Renal cortical epithelial cell (primary cell): ENCODE measurements at regions not wholly inside any gene's neighbourhood (a gene's known extent, or its start where the extent isn't known, plus 50 kb on each side); places are given as distances from the start of the nearest gene placed in this dataset.
A peak's percentile ranks its signal among the peaks of the same experiment; 100 is the strongest.

Experiments
- DNase-seq: peaks from one replicate; pipeline ENCODE4 v3.0.0-alpha.2; 2011; ENCODE audit warnings: low read depth

- no peak for DNase-seq
These were observed 266.1 kb upstream of the TMTC4 start for GRCh38 chr13:100940658-100941057.

- no peak for DNase-seq
These were observed 259.2 kb upstream of the TMTC4 start for GRCh38 chr13:100933841-100934240.

- DNase-seq: no peak
These were observed 248.0 kb upstream of the TMTC4 start for GRCh38 chr13:100922599-100922998.

- no peak for DNase-seq
These were observed 246.5 kb upstream of the TMTC4 start for GRCh38 chr13:100921139-100921538.

- no peak for DNase-seq
These were observed 242.4 kb upstream of the TMTC4 start for GRCh38 chr13:100917011-100917410.

- no peak for DNase-seq
These were observed 238.5 kb upstream of the TMTC4 start for GRCh38 chr13:100913143-100913542.

- no peak for DNase-seq
These were observed 229.8 kb upstream of the TMTC4 start for GRCh38 chr13:100904293-100904976.

- DNase-seq: no peak
These were observed 225.2 kb upstream of the TMTC4 start for GRCh38 chr13:100899720-100900316.

- DNase-seq: no peak
These were observed 223.8 kb upstream of the TMTC4 start for GRCh38 chr13:100898431-100898830.

- no peak for DNase-seq
These were observed 221.1 kb upstream of the TMTC4 start for GRCh38 chr13:100895651-100896050.

GRCh38 chr13:100892981-100893380 lies 218.4 kb upstream of the TMTC4 start:
- DNase-seq: no peak

GRCh38 chr13:100890645-100891044 lies 216.1 kb upstream of the TMTC4 start:
- no peak for DNase-seq

- DNase-seq: peak; percentile 88
These were observed 213.1 kb upstream of the TMTC4 start for GRCh38 chr13:100887729-100888151.

GRCh38 chr13:100883453-100883852 lies 208.9 kb upstream of the TMTC4 start:
- no peak for DNase-seq

GRCh38 chr13:100881291-100881864 lies 206.8 kb upstream of the TMTC4 start:
- no peak for DNase-seq

GRCh38 chr13:100880166-100880565 lies 205.6 kb upstream of the TMTC4 start:
- no peak for DNase-seq

- no peak for DNase-seq
These were observed 204.7 kb upstream of the TMTC4 start for GRCh38 chr13:100879255-100879654.

GRCh38 chr13:100876044-100876403 lies 201.4 kb upstream of the TMTC4 start:
- no peak for DNase-seq

- peak; percentile 95 for DNase-seq
These were observed 200.9 kb upstream of the TMTC4 start for GRCh38 chr13:100875392-100876043.

GRCh38 chr13:100872761-100873160 lies 198.2 kb upstream of the TMTC4 start:
- no peak for DNase-seq

- DNase-seq: no peak
These were observed 196.3 kb upstream of the TMTC4 start for GRCh38 chr13:100870898-100871297.

- no peak for DNase-seq
These were observed 186.3 kb upstream of the TMTC4 start for GRCh38 chr13:100860866-100861265.

- DNase-seq: no peak
These were observed 185.3 kb upstream of the TMTC4 start for GRCh38 chr13:100859861-100860260.
